ENCODE measurements at regions not wholly inside any gene's neighbourhood (a gene's known extent, or its start where the extent isn't known, plus 50 kb on each side); places are given as distances from the start of the nearest gene placed in this dataset.

GRCh38 chr4:135201081-135201480 lies 999.5 kb upstream of the PABPC4L start:
- no peak for TF ChIP-seq CTCF (IDR thresholded peaks at IDR 0.05; ENCODE audit: control extremely low read depth, extremely low read depth, low read depth, missing control alignments)
- ChIA-PET POLR2A (no interaction called here), CTCF (interaction anchor here (1.8 kb wide), 1 partner anchor 9 kb away, joined by 4 read pairs; no protein-coding TSS in a partner anchor)
- no peak for DNase-seq (ENCODE audit: extremely low spot score)

GRCh38 chr4:135197641-135198040 lies 996.1 kb upstream of the PABPC4L start:
- no peak for DNase-seq (ENCODE audit: extremely low spot score)
- TF ChIP-seq CTCF (IDR thresholded peaks at IDR 0.05; ENCODE audit: control extremely low read depth, extremely low read depth, low read depth, missing control alignments) = no peak
- ChIA-PET CTCF (interaction anchor here (0.7 kb wide), 1 partner anchor 12 kb away, joined by 3 read pairs; no protein-coding TSS in a partner anchor), POLR2A (no interaction called here)

- ChIA-PET POLR2A (no interaction called here), CTCF (no interaction called here)
- no peak for TF ChIP-seq CTCF (IDR thresholded peaks at IDR 0.05; ENCODE audit: control extremely low read depth, extremely low read depth, low read depth, missing control alignments)
- DNase-seq (ENCODE audit: extremely low spot score) = no peak
Measured at GRCh38 chr4:135194477-135194876, 992.9 kb upstream of the PABPC4L start.

- ChIA-PET POLR2A (no interaction called here), CTCF (interaction anchor here (0.9 kb wide), 1 partner anchor 9 kb away, joined by 4 read pairs; no protein-coding TSS in a partner anchor)
- TF ChIP-seq CTCF (IDR thresholded peaks at IDR 0.05; ENCODE audit: control extremely low read depth, extremely low read depth, low read depth, missing control alignments) = no peak
- no peak for DNase-seq (ENCODE audit: extremely low spot score)
Measured at GRCh38 chr4:135192751-135193535, 991.4 kb upstream of the PABPC4L start.

GRCh38 chr4:135191596-135191995 lies 990.0 kb upstream of the PABPC4L start:
- POLR2A ChIA-PET = no interaction called here
- no peak for DNase-seq (ENCODE audit: extremely low spot score)
- CTCF ChIA-PET = interaction anchor here (0.9 to 1.4 kb wide), 2 partner anchors 9 to 10 kb away, joined by 3 to 4 read pairs; no protein-coding TSS in a partner anchor
- TF ChIP-seq CTCF (IDR thresholded peaks at IDR 0.05; ENCODE audit: control extremely low read depth, extremely low read depth, low read depth, missing control alignments) = no peak

- ChIA-PET POLR2A (no interaction called here), CTCF (interaction anchor here (1.3 to 1.4 kb wide), 2 partner anchors 12 to 21 kb away, joined by 3 read pairs; no protein-coding TSS in a partner anchor)
- DNase-seq (ENCODE audit: extremely low spot score) = no peak
- no peak for TF ChIP-seq CTCF (IDR thresholded peaks at IDR 0.05; ENCODE audit: control extremely low read depth, extremely low read depth, low read depth, missing control alignments)
Measured at GRCh38 chr4:135186002-135186401, 984.4 kb upstream of the PABPC4L start.
